Stimulated activated naive CD8-positive, alpha-beta T cell treated with anti-CD3 and anti-CD28 coated beads, Interleukin-15, Interleukin-2, amounts not matched to agents 100 U/mL and 50 U/mL, for 24 hours (primary cell): ENCODE measurements at regions not wholly inside any gene's neighbourhood (a gene's known extent, or its start where the extent isn't known, plus 50 kb on each side); places are given as distances from the start of the nearest gene placed in this dataset.
"Not testable (repeated sequence)": the region's sequence is repeated elsewhere in the genome, so short reads cannot be mapped to it uniquely, and the experiment has no call there.

Source experiments
- ATAC-seq: fragments of 150-1000 bp; cut with Tn5 transposase; one replicate; pipeline ENCODE4 v1.10.0; 2021
- DNase-seq: peaks from one replicate; pipeline ENCODE4 v3.0.0; 2021

- DNase-seq, result no peak
These were observed 149.1 kb upstream of the CTAGE1 start for GRCh38 chr18:22566703-22567420.

DNA sequence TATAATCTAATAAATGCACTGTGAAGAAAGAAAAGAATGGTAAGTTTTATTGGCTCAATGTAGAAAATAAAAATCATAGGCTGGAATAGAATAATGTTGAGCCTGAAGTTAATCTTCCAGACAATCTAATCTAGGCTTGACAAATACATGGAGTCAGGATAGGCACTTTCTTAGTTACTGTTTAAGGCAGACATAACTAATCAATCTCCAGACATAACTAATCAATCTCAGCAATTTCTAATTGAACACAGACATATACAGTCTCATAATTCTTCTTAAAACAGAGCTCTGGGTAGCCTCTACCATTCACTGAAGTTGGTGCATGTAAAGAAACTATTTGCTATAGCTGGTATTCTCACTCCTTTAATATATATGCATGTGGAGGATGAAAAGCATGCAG, 150.1 kb upstream of the CTAGE1 start:
- no peak for DNase-seq
- no peak for ATAC-seq

More at GRCh38 chr18:22566703-22567420, 149.1 kb upstream of the CTAGE1 start:
- ATAC-seq, result no peak

GRCh38 chr18:22570492-22570891, 152.8 kb upstream of the CTAGE1 start:
- no peak for ATAC-seq

DNA sequence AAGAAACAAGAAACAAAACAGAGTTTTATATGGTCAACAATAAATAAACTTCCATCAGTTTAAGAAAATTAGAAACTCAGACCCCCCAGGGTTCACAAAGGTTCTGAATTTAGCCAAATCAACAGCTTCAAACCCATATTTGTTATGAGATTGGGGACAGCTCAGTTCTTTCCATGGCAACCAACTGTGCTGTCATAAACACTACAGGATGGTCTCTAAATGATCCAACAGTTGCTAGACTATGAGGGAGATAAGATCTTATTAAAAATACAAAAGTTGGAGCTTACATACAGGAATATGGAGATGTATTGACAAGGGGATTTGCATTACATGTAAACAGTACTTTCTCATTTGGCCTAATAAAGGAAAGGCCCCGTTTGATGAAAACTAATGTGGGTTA, 154.6 kb upstream of the CTAGE1 start:
- ATAC-seq (no peak), DNase-seq (no peak)

More at GRCh38 chr18:22570492-22570891, 152.8 kb upstream of the CTAGE1 start:
- no peak for DNase-seq

GRCh38 chr18:22579271-22579670, 161.6 kb upstream of the CTAGE1 start:
- ATAC-seq, result no peak
- no peak for DNase-seq

GRCh38 chr18:22585333-22585732, 167.6 kb upstream of the CTAGE1 start:
- no peak for DNase-seq
- ATAC-seq, result no peak

DNA sequence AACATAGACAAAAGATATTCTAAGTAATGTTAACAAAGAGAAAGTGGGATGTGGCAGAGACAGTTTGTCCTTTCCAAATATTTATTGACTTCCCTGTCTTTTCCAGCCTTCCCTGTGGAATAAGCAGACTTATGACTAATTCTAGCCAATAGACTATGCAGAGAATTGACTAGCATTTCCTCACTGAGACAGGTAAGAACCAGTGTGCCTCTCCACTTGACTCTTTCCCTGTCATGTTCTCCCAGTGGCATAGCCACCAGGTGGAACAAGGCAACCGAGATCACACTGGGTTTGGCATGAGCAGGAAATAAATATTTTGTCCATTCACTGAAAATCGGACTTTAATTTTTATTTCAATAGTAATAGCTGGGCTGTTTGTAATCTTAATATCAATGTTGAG, 168.1 kb upstream of the CTAGE1 start:
- ATAC-seq (no peak), DNase-seq (no peak)

- DNase-seq (no peak), ATAC-seq (no peak)
These were observed 173.5 kb upstream of the CTAGE1 start for GRCh38 chr18:22591222-22591621.

DNA sequence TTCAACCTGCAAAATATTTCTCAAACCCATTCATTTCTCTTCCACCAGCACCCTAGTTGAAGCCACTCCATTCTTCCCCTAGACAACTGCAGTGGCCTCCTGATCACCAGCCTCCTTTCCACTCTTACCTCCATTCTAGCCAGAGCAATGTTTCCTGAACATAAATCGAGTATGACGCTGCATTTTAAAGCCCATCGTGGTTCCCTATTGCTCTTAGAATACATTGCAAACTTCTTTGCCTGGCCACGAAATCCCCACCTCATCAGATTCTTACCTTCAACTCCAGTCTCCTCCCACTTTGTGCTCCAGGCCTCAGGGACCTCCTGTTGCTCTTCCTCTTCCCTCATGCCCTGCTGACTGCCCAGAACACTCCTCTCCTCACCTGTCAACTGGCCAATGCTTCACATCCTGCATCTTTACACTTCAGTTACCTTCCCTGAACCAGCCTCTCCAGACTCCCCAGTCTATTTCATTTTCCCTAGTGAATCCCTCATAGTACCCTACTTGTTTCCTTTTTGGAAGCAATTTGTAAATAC, 176.5 kb upstream of the CTAGE1 start:
- ATAC-seq, result no peak
- no peak for DNase-seq

DNA sequence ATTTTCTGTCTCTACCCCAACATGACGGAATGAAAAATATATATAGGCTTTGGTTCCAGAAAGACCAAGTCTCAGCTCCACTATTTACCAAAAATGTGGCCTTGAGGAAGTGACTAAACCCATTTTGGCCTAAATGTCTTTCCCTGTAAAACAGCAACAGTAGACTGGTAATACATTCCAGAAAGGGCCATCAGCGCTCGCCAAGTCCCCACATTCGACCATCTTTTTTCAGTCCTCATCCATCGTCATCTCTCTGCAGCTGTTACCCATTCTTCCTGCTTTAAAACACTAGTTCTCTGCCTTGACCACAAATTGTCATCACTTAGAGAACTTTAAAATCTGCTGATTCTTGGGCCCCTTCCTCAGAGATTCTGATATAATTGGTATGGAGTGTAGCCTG, 183.8 kb upstream of the CTAGE1 start:
- DNase-seq, result no peak
- no peak for ATAC-seq

DNA sequence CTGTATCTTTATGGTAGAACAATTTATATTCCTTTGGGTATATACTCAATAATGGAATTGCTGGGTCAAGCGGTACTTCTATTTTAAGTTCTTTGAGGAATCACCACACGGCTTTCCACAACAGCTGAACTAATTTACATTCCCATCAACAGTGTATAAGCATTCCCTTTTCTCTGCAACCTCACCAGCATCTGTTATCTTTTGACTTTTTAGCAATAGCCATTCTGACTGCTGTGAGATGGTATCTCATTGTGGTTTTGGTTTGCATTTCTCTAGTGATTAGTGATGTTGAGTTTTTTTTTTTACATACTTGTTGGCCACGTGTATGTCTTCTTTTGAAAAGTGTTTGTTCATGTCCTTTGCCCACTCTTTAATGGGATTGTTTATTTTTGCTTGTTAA, 184.7 kb upstream of the CTAGE1 start:
- not testable (repeated sequence) for DNase-seq, ATAC-seq

GRCh38 chr18:22603902-22604301, 186.2 kb upstream of the CTAGE1 start:
- no peak for DNase-seq
- ATAC-seq, result no peak

- ATAC-seq, result no peak
These were observed 186.8 kb upstream of the CTAGE1 start for GRCh38 chr18:22604390-22604985.

GRCh38 chr18:22604986-22605421, 187.3 kb upstream of the CTAGE1 start:
- ATAC-seq (no peak), DNase-seq (no peak)

More at GRCh38 chr18:22604390-22604985, 186.8 kb upstream of the CTAGE1 start:
- no peak for DNase-seq

DNA sequence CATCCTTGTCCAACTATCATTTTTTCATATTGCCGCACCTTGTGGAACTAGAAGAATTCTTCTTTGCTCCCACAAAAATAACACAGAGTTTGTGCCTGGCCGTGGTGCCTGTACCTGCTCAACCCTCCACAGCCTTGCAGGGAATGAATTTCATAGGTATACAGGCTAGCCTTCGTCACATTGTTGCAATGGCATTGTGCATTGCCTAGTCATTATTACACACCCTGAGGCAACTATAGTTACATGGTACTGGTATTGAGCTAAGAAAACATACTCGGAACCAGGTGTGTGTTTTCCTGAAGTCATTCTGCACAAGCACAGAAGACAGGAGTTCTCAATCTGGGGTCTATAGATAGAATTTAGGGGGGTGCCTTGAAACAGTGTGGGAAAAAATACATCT, 188.0 kb upstream of the CTAGE1 start:
- DNase-seq (no peak), ATAC-seq (no peak)

- ATAC-seq, result no peak
- DNase-seq, result no peak
These were observed 189.0 kb upstream of the CTAGE1 start for GRCh38 chr18:22606563-22607283.

DNA sequence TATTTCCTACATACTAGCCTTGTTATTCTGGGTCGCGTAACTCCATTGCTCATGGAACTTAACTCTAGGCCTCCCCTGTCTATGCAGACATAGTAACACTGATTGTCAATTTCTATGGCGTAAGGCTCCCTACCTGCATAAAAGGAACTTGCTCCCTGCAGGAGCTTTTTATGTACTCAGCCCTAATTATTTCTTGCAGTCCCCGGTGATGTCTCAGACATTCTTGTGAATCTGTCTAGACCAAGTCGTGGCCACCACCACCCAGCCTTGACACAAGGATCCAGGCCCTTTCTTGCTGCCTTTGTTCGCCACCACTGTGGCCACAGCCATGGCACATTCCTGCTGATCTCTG, 189.5 kb upstream of the CTAGE1 start:
- ATAC-seq, result no peak

GRCh38 chr18:22608847-22609246, 191.1 kb upstream of the CTAGE1 start:
- DNase-seq (no peak), ATAC-seq (no peak)

More for the DNA sequence above, 189.5 kb upstream of the CTAGE1 start:
- no peak for DNase-seq

DNA sequence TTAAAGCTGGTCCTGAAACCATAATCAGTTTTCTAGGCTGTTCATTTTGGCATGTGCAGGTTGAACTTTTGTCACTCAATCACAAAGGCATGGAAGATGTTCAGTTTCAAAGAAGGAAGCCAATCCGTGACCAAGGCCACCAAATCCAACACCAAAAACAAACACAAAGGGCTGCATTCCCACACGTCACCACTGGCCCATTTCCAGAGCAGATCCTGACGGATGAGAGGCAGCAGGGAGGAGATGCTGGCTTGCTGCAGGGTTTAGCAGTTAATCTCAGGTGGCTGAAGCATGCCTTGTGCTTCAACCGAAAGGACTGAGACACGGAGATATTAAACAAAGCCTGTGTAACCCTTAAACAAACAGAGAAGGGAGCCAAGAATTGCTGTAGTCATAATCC, 191.9 kb upstream of the CTAGE1 start:
- DNase-seq (no peak), ATAC-seq (no peak)

GRCh38 chr18:22613058-22613690, 195.5 kb upstream of the CTAGE1 start:
- no peak for DNase-seq
- no peak for ATAC-seq

- no peak for DNase-seq
- ATAC-seq, result no peak
These were observed 196.1 kb upstream of the CTAGE1 start for GRCh38 chr18:22613788-22614187.

DNA sequence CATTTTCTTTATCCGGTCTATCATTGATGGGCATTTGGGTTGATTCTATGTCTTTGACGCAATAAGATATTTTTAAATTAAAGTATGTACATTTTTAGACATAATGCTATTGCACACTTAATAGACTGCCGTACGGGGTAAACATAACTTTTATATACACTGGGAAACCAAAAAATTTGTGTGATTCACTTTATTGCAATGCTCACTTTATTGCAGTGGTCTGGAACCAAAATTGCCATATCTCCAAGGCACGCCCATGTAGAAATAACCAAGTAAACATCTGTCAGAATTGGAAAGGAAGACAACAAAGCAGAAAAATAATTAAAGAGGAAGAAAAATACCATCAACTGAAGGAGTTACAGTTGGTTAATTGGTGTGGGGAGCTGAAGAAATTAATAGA, 205.8 kb upstream of the CTAGE1 start:
- DNase-seq (no peak), ATAC-seq (no peak)

DNA sequence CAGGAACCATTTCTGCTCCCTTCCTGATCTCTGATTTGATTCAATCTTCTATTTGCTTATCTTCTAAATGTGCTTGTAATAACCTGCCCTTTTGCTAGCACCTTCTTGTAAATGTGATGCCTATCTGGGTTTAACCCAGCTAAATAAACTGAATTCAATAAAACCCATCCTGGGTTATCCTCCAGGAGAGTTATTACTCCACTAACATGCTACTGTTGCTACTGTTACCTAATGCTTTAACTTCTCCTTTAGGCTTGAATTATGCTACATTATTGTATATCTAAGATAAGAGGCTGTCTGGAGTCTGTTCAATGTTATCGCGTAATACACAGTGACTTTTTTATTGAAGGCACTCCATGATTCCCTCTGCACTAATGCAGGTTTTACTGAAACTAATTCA, 206.5 kb upstream of the CTAGE1 start:
- ATAC-seq, result no peak
- DNase-seq, result no peak
